NK-92 treated with Interleukin-12 subunit alpha and Interleukin-12 subunit beta, amount 100 ng/mL, for 24 hours (cell line): ENCODE measurements at regions not wholly inside any gene's neighbourhood (a gene's known extent, or its start where the extent isn't known, plus 50 kb on each side); places are given as distances from the start of the nearest gene placed in this dataset.
"Not testable (repeated sequence)": the region's sequence is repeated elsewhere in the genome, so short reads cannot be mapped to it uniquely, and the experiment has no call there.

Experiments
- DNase-seq: peaks from one replicate; lab custom pipeline; 2025; lab: John Stamatoyannopoulos, UW

GRCh38 chr20:30164389-30164788, 1093.1 kb upstream of the DEFB115 start:
- DNase-seq, result not testable (repeated sequence)

DNA sequence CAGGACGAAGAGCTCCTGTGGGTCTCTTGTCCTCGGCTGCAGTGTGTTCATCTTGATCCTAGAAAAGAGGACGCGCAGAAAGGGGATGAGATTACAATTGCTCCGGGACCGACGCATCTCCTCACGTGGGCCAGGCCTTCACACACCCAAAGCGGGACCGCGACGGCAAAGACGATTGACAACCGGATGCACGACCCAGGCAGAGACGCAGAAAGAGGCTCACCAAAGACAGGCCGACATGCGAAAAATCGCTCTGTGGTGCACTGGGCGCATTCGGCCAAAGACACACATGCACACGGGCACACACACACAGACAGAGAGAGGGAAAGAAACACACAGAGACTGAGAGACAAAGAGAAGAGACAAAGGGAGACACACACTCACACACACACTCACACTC, 1089.9 kb upstream of the DEFB115 start:
- DNase-seq, result no peak

GRCh38 chr20:30168025-30168799, 1089.3 kb upstream of the DEFB115 start:
- no peak for DNase-seq

DNA sequence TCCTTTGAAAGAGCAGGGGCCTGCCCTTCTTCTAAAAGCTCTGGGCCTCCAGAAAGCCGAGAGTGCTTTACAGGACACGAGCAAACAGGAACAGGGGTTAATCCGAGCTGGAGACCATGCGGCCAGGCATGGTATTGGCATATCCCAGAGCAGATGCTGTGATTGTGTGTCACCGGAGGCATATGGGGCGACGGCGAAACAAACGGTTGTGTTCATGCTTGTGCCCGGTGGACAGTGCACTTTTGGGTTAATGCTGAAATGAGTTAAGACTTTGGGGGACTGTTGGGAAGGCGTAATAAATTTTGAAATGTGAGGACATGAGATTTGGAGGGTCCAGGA, 1088.7 kb upstream of the DEFB115 start:
- DNase-seq, result no peak

GRCh38 chr20:30175681-30176080, 1081.8 kb upstream of the DEFB115 start:
- no peak for DNase-seq

DNA sequence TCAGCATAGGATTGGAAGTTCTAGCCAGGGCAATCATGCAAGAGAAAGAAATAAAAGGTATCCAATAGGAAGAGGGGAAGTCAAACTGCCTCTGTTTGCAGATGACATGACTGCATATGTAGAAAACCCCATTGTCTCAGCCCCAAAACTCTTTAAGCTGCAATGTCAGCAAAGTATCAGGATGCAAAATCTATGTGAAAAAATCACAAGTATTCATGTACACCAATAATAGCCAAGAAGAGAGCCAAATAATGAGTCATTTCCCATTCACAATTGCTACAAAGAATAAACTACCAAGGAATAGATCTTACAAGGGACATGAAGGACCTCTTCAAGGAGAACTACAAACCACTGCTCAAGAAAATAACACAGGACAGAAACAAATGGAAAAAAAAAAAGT, 1074.3 kb upstream of the DEFB115 start:
- DNase-seq, result not testable (repeated sequence)

- DNase-seq, result not testable (repeated sequence)
Measured at GRCh38 chr20:30191785-30192184, 1065.7 kb upstream of the DEFB115 start.

DNA sequence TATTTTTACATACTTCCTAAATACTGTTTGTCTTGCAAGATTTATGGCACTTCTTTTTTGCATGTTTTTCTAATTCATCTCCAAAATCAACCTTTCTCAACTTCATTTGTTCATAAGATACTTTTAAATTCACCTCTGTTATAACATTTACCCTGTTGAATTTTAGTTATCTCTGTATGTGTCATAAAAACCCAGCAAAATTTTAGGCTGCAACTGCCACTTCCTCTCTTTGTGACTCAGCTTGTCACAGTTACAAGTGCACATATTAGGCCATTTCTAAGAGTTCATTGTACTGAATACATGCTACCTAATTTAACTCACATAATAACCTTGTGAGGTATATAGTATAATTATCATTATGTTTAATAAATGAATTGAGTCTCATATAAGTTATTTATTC, 1023.0 kb upstream of the DEFB115 start:
- not testable (repeated sequence) for DNase-seq

GRCh38 chr20:30275073-30275472, 982.4 kb upstream of the DEFB115 start:
- DNase-seq, result not testable (repeated sequence)

DNA sequence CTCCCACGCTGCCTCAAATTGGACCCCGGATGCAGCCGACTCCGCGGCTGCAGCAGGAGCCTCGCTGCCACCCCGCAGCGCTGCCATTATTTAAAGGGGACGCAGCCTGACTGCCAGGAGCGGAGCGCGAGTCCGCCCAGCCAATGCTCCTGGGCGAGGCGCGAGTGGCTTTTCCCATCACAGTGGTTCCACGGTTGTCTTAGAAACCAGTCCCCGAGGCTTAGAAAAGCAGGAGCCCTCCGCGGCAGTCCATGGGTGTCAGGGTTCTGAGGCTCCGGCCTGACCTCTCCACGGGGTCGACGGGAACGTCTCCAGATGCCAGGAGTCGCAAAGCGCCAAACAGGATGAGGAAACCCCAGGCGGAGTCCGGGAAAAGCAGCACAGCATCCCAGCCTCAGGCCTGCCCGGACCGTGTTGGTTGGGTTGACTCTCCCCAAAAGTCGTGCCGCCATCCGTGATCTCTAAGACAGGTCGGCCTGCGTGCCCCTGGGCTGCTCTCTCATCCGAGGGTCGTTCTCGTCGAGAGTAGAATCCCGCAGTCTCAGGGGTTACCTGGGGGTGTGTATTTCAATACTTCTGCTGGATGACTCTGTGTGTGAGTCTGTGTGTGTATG, 975.8 kb upstream of the DEFB115 start:
- no peak for DNase-seq

- not testable (repeated sequence) for DNase-seq
Measured at GRCh38 chr20:30283476-30284280, 973.8 kb upstream of the DEFB115 start.

- DNase-seq, result no peak
Measured at GRCh38 chr20:30284281-30284905, 973.1 kb upstream of the DEFB115 start.

- DNase-seq, result no peak
Measured at GRCh38 chr20:30285677-30286076, 971.8 kb upstream of the DEFB115 start.

DNA sequence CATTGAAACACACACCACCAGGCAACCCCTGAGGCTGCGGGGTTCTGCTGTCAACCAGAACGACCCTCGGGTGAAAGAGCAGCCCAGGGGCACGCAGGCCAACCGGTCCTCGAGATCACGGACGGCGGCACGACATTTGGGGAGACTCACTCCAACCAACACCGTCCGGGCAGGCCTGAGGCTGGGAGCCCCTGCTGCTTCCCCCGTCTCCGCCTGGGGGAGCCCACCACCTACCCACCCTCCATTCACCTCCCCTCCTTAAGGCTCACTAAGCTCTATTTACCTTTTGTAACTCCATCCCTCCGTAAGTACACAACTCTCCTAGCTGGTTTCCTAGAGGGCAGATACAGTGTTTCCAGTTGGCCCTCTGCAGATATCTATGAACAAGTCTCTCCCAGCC, 971.3 kb upstream of the DEFB115 start:
- DNase-seq, result no peak

DNA sequence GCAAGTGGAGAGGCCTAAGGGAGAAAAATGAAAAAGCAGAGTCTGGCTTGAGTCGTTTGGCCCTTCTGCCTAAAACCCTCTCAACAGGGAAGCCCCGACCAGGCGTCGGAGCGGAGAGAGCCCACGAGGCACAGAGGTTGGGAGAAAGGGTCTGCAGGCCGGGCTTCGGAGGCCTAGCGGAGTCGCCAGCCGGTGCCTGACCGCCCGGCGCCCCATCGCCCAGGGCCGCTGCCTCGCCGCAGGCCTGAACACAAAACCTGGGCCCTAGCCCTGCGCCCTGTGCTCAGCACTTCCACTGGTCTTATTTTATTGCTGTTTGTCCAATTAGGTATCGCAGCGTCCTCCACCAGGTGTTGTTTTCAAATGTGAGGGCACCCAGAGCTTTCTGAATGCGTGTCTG, 970.0 kb upstream of the DEFB115 start:
- not testable (repeated sequence) for DNase-seq

DNA sequence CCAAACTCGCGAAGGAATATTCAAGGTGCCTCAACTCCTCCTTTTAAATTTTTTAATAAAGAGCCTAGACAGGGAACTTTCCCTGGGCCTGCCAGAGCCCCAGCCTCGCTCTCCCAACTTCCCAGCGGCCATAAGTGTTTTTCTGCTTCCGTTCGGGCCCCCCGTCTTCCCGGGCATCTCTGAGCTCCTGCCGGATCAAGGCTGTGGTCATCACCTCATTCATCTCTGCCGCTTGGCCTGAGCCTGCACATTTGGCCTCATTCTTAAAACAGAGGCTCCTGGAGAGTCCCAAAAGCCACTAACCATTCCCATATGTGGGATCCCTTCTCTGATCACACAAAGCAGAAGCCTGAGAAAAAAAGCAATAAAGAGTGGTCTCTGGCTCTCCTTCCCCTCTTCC, 969.1 kb upstream of the DEFB115 start:
- DNase-seq, result no peak

DNA sequence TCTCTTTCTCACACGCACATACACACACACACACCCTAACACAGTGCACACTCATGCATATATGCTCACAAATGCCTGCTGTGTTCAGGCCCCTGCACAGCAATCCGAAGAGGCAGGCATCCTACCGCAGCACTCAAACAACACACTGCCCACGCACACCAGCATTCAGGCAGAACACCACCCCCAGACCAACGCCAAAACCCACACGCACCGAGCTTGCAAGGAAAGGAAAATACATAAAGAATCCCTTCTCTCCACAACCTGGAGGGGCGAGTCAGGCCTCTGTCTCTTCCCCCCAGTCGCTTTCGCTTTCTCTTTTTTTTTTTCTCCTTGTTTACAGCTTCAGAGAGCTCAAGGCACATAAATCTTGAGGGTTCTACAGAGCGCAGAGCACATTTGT, 968.4 kb upstream of the DEFB115 start:
- not testable (repeated sequence) for DNase-seq

- DNase-seq, result not testable (repeated sequence)
Measured at GRCh38 chr20:30289711-30290141, 967.7 kb upstream of the DEFB115 start.

- DNase-seq, result not testable (repeated sequence)
Measured at GRCh38 chr20:30290361-30291063, 967.0 kb upstream of the DEFB115 start.

- not testable (repeated sequence) for DNase-seq
Measured at GRCh38 chr20:30291064-30291379, 966.4 kb upstream of the DEFB115 start.

DNA sequence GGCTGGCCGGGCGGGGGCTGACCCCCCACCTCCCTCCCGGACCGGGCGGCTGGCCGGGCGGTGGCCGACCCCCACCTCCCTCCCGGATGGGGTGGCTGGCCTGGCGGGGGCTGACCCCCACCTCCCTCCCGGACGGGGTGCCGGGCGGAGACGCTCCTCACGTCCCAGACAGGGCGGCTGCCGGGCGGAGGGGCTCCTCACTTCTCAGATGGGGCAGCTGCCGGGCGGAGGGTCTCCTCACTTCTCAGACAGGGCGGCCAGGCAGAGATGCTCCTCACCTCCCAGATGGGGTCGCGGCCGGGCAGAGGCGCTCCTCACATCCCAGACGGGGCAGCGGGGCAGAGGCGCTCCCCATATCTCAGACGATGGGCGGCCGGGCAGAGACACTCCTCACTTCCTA, 965.8 kb upstream of the DEFB115 start:
- not testable (repeated sequence) for DNase-seq

- DNase-seq, result not testable (repeated sequence)
Measured at GRCh38 chr20:30295396-30295795, 962.1 kb upstream of the DEFB115 start.
